GM12874 (cell line): ENCODE measurements at regions not wholly inside any gene's neighbourhood (a gene's known extent, or its start where the extent isn't known, plus 50 kb on each side); places are given as distances from the start of the nearest gene placed in this dataset.

Experiments
- CTCF ChIP-seq: IDR thresholded peaks from 2 replicates; pipeline ENCODE4 v1.5.1; 2011; ENCODE audit warnings: low read depth, mild to moderate bottlenecking, control low read depth, low read length, moderate library complexity; ENCODE audit not compliant: insufficient read depth

- no peak for TF ChIP-seq CTCF
Observed at GRCh38 chr10:45095286-45095685, 94.6 kb downstream of the ZNF22 start.

DNA sequence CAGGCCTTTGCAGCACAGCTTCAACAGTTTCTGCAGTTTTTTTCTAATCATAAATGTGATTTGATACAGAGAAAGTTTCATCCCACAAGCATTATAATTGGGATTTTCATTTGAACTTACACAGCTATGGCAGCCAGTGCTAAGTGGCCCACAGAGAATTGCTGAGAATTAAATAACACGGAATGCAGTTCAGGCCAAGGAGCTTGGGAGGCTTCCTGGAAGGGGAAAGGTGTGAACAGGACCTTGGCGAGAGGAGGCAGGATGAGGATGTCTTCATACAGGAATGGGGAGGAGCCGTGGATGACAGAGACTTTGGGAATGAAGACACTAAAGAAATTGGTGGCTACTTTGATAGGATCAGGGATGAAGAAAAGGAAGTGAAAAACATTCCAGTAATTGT, 95.3 kb downstream of the ZNF22 start:
- TF ChIP-seq CTCF, result no peak

DNA sequence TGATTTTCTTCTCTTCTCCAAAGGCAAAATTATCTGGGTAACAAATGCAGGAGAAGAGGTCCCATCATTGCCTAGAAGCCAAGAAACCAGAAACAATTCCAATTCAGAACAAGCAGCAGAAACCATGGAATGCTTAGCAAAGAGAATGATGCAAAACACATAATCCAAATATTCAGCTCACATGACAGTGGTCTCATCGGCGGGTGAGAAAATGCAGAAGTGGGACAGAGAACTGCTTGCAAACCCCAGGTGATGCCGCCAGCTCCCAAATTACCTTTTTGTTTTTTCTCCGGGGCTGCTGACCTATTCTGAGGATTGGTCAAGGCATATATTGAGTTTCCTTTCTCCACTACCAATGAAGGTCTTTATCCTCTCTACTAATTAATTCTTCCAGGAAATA, 99.7 kb downstream of the ZNF22 start:
- TF ChIP-seq CTCF, result no peak

DNA sequence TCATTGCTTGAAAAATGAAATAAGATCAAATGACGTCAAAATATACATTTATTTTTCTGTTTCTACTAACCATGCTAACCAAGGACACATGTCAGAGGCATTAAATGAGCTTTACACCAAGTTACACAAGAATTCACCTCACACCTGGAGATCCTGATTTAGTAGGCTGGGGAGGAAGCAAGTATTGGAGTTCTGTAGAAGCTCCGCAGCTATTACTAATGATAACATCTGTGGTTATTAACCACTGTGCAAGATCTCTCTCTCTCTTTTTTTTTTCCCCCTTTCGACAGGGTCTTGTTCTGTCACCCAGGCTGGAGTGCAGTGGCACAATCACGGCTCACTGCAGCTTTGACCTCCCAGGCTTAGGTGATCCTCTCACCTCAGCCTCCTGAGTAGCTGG, 104.0 kb downstream of the ZNF22 start:
- TF ChIP-seq CTCF, result no peak

DNA sequence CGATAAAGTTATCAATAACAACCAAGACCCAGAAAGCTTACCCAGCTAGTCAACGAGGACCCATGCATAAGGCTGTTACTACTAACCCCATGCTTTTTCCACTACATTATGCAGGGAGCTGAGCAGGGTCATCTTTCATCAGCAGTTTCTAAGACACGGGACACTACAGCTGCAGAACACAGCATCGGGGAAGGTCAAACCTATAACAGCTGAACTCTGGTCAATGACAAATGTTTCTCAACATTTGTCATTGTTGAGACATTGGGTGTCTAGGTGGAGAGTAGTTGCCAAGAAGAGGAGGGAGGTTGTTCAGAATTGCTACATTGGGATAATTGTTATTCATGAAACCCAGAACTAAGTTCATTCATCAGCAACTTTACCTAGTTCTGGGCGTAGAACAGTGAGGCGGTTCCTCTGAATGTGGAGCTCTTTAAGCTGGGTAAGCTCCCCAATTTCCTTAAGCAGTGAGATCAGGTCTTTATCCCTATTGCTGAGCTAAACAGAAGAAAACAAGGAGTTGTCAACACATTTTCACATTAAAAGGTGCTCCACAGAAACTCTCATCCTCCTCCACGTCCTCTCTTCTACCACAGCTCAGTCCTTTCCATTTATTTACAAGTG, 105.6 kb downstream of the ZNF22 start:
- no peak for TF ChIP-seq CTCF

DNA sequence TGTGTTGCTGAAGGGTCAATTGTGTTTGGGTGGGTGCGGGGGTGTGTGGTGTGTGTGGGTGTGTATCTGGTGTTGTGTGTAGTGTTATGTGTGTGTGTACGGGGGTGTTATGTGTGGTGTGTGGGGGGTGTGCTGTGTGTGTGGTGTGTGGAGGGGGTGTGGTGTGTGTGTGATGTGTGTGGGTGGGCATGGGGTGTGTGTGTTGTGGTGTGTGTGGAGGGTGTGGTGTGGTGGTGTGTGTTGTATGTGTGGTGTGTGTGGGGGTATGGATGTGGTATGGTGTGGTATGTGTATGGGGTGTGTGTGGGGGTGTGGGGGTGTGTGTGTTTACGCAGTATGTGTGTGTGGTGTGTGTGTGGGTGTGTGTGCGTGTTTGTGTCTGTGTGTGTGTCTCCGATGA, 110.8 kb downstream of the ZNF22 start:
- TF ChIP-seq CTCF, result no peak

GRCh38 chr10:45118929-45119328, 118.2 kb downstream of the ZNF22 start:
- TF ChIP-seq CTCF, result no peak
